ENCODE measurements at regions not wholly inside any gene's neighbourhood (a gene's known extent, or its start where the extent isn't known, plus 50 kb on each side); places are given as distances from the start of the nearest gene placed in this dataset.

DNA sequence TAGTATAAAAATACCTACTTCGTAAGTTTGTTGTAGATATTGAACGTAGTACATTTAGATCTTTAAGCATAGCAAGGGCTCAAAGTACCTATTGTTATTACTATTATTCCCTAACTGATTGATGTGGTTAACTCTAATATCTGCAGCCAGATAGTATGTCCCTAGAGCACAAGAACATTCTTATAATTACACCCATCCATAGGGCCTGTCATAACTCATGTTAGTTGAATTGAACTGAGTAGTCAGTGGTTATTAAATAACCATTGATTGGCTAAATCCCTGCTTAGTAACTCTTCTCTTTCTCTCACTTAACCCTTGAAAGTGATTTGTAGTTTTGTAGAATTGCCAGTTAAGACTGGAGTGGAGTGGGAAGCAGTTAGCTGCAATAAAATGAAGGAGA lies 207.5 kb upstream of the HS3ST5 start:
- TF ChIP-seq CTCF (IDR thresholded peaks at IDR 0.05) (no peak), KAT7 (CRISPR knock-in tag; IDR thresholded peaks at IDR 0.05; ENCODE audit: borderline replicate concordance) (no peak), USF2 (CRISPR knock-in tag; IDR thresholded peaks at IDR 0.05) (no peak), ESRRA (CRISPR knock-in tag; IDR thresholded peaks at IDR 0.05; ENCODE audit: borderline replicate concordance) (no peak), MLX (CRISPR knock-in tag; IDR thresholded peaks at IDR 0.05) (no peak), TEAD1 (CRISPR knock-in tag; IDR thresholded peaks at IDR 0.05) (no peak), ZNF423 (CRISPR knock-in tag; IDR thresholded peaks at IDR 0.05) (no peak), GABPB1 (CRISPR knock-in tag; IDR thresholded peaks at IDR 0.05) (no peak)
- TF ChIP-seq, protein P1, sequence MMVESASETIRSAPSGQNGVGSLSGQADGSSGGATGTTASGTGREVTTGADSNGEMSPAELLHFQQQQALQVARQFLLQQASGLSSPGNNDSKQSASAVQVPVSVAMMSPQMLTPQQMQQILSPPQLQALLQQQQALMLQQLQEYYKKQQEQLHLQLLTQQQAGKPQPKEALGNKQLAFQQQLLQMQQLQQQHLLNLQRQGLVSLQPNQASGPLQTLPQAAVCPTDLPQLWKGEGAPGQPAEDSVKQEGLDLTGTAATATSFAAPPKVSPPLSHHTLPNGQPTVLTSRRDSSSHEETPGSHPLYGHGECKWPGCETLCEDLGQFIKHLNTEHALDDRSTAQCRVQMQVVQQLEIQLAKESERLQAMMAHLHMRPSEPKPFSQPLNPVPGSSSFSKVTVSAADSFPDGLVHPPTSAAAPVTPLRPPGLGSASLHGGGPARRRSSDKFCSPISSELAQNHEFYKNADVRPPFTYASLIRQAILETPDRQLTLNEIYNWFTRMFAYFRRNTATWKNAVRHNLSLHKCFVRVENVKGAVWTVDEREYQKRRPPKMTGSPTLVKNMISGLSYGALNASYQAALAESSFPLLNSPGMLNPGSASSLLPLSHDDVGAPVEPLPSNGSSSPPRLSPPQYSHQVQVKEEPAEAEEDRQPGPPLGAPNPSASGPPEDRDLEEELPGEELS (CRISPR knock-in tag; IDR thresholded peaks at IDR 0.05), result no peak
- TF ChIP-seq, protein P2, sequence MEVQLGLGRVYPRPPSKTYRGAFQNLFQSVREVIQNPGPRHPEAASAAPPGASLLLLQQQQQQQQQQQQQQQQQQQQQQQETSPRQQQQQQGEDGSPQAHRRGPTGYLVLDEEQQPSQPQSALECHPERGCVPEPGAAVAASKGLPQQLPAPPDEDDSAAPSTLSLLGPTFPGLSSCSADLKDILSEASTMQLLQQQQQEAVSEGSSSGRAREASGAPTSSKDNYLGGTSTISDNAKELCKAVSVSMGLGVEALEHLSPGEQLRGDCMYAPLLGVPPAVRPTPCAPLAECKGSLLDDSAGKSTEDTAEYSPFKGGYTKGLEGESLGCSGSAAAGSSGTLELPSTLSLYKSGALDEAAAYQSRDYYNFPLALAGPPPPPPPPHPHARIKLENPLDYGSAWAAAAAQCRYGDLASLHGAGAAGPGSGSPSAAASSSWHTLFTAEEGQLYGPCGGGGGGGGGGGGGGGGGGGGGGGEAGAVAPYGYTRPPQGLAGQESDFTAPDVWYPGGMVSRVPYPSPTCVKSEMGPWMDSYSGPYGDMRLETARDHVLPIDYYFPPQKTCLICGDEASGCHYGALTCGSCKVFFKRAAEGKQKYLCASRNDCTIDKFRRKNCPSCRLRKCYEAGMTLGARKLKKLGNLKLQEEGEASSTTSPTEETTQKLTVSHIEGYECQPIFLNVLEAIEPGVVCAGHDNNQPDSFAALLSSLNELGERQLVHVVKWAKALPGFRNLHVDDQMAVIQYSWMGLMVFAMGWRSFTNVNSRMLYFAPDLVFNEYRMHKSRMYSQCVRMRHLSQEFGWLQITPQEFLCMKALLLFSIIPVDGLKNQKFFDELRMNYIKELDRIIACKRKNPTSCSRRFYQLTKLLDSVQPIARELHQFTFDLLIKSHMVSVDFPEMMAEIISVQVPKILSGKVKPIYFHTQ (CRISPR knock-in tag; IDR thresholded peaks at IDR 0.05), result no peak
